SK-N-SH treated with all-trans-retinoic acid at 6 μM for 48 hours (cell line): ENCODE measurements at regions not wholly inside any gene's neighbourhood (a gene's known extent, or its start where the extent isn't known, plus 50 kb on each side); places are given as distances from the start of the nearest gene placed in this dataset.

Experiments
- ATAC-seq: fragments of 200-7000 bp; cut with Tn5 transposase; 3 replicates; pipeline ENCODE4 v1.9.1; 2020; ENCODE audit warnings: mild to moderate bottlenecking, moderate library complexity
- ARNTL ChIP-seq: fragments of 450-650 bp; formaldehyde crosslinking; IDR thresholded peaks from 2 replicates; pipeline ENCODE4 v1.5.0; 2020; ENCODE audit warnings: low read depth, mild to moderate bottlenecking, moderate library complexity, borderline replicate concordance
- CSDC2 ChIP-seq: fragments of 250-450 bp; sonication (Bioruptor Pico); IDR thresholded peaks from 2 replicates; pipeline ENCODE4 v1.5.0; 2020; ENCODE audit warnings: mild to moderate bottlenecking, moderate library complexity
- CSRNP3 ChIP-seq: fragments of 250-450 bp; sonication (Bioruptor Pico); IDR thresholded peaks from 2 replicates; pipeline ENCODE4 v1.5.1; 2021; ENCODE audit warnings: mild to moderate bottlenecking, moderate library complexity
- ESRRG ChIP-seq: fragments of 250-450 bp; sonication (Bioruptor Pico); IDR thresholded peaks from 2 replicates; pipeline ENCODE4 v1.6.1; 2021; ENCODE audit warnings: mild to moderate bottlenecking
- GLIS3 ChIP-seq: fragments of 250-450 bp; sonication (Bioruptor Pico); IDR thresholded peaks from 2 replicates; pipeline ENCODE4 v1.5.0; 2020; ENCODE audit warnings: mild to moderate bottlenecking, moderate library complexity
- ISL1 ChIP-seq: fragments of 250-450 bp; sonication (Bioruptor Pico); IDR thresholded peaks from 2 replicates; pipeline ENCODE4 v2.1.2; 2022; ENCODE audit warnings: mild to moderate bottlenecking, moderate library complexity
- OSR1 ChIP-seq: fragments of 250-450 bp; sonication (Bioruptor Pico); IDR thresholded peaks from 2 replicates; pipeline ENCODE4 v1.8.0; 2022; ENCODE audit warnings: moderate library complexity, mild to moderate bottlenecking, inconsistent platforms
- PATZ1 ChIP-seq: fragments of 250-450 bp; sonication (Bioruptor Pico); IDR thresholded peaks from 2 replicates; pipeline ENCODE4 v1.8.0; 2020; ENCODE audit warnings: mild to moderate bottlenecking, moderate library complexity, borderline replicate concordance
- RARB ChIP-seq: fragments of 250-450 bp; sonication (Bioruptor Pico); IDR thresholded peaks from 2 replicates; pipeline ENCODE4 v1.8.0; 2021; ENCODE audit warnings: mild to moderate bottlenecking, moderate library complexity
- SNAI2 ChIP-seq: fragments of 250-450 bp; sonication (Bioruptor Pico); IDR thresholded peaks from 2 replicates; pipeline ENCODE4 v1.5.0; 2020; ENCODE audit warnings: mild to moderate bottlenecking, moderate library complexity
- TCF4 ChIP-seq: fragments of 250-450 bp; sonication (Bioruptor Pico); IDR thresholded peaks from 2 replicates; pipeline ENCODE4 v1.8.0; 2021; ENCODE audit warnings: mild to moderate bottlenecking, moderate library complexity, borderline replicate concordance
- TOX ChIP-seq: fragments of 250-450 bp; sonication (Bioruptor Pico); IDR thresholded peaks from 2 replicates; pipeline ENCODE4 v1.8.0; 2021; ENCODE audit warnings: mild to moderate bottlenecking, moderate library complexity, borderline replicate concordance
- TSHZ2 ChIP-seq: fragments of 250-450 bp; sonication (Bioruptor Pico); IDR thresholded peaks from 2 replicates; pipeline ENCODE4 v1.5.0; 2020; ENCODE audit warnings: mild to moderate bottlenecking, moderate library complexity
- ZC3H10 ChIP-seq: fragments of 250-450 bp; sonication (Bioruptor Pico); IDR thresholded peaks from 2 replicates; pipeline ENCODE4 v1.5.1; 2021; ENCODE audit warnings: mild to moderate bottlenecking, moderate library complexity
- ZFP3 ChIP-seq: fragments of 250-450 bp; sonication (Bioruptor Pico); IDR thresholded peaks from 2 replicates; pipeline ENCODE4 v1.5.0; 2020; ENCODE audit warnings: mild to moderate bottlenecking, moderate library complexity
- ZFP30 ChIP-seq: fragments of 450-650 bp; formaldehyde crosslinking; IDR thresholded peaks from 2 replicates; pipeline ENCODE4 v1.5.0; 2022; ENCODE audit warnings: mild to moderate bottlenecking, moderate library complexity
- ZNF8 ChIP-seq: fragments of 450-650 bp; formaldehyde crosslinking; IDR thresholded peaks from 2 replicates; pipeline ENCODE4 v1.5.0; 2020; ENCODE audit warnings: mild to moderate bottlenecking, moderate library complexity

GRCh38 chr4:60173103-60173502, 1027.0 kb upstream of the ADGRL3 start:
- TF ChIP-seq TSHZ2 (CRISPR knock-in tag) (no peak), RARB (CRISPR knock-in tag) (no peak), OSR1 (CRISPR knock-in tag) (no peak)
- ATAC-seq, result no peak

GRCh38 chr4:60173718-60174117, 1026.4 kb upstream of the ADGRL3 start:
- no peak for TF ChIP-seq ISL1 (CRISPR knock-in tag)
- no peak for ATAC-seq

- ATAC-seq, result no peak
These were observed 1024.9 kb upstream of the ADGRL3 start for GRCh38 chr4:60175241-60175640.

GRCh38 chr4:60187428-60187827, 1012.7 kb upstream of the ADGRL3 start:
- ATAC-seq, result no peak

More at GRCh38 chr4:60175241-60175640, 1024.9 kb upstream of the ADGRL3 start:
- TF ChIP-seq PATZ1, result no peak
- TF ChIP-seq SNAI2 (CRISPR knock-in tag), result no peak
- no peak for TF ChIP-seq OSR1 (CRISPR knock-in tag)
- TF ChIP-seq ZFP3 (CRISPR knock-in tag), result no peak
- TF ChIP-seq TCF4 (CRISPR knock-in tag), result no peak
- no peak for TF ChIP-seq ISL1 (CRISPR knock-in tag)

GRCh38 chr4:60189286-60189685, 1010.8 kb upstream of the ADGRL3 start:
- no peak for TF ChIP-seq TOX
- TF ChIP-seq CSRNP3 (CRISPR knock-in tag), result no peak
- no peak for TF ChIP-seq ZFP3 (CRISPR knock-in tag)
- no peak for TF ChIP-seq ZNF8 (CRISPR knock-in tag)
- no peak for TF ChIP-seq ISL1 (CRISPR knock-in tag)
- TF ChIP-seq ZC3H10, result no peak
- no peak for TF ChIP-seq SNAI2 (CRISPR knock-in tag)
- TF ChIP-seq CSDC2 (CRISPR knock-in tag), result no peak
- TF ChIP-seq ESRRG (CRISPR knock-in tag), result no peak
- no peak for ATAC-seq

More at GRCh38 chr4:60187428-60187827, 1012.7 kb upstream of the ADGRL3 start:
- no peak for TF ChIP-seq ARNTL (CRISPR knock-in tag)
- TF ChIP-seq CSRNP3 (CRISPR knock-in tag), result no peak
- TF ChIP-seq GLIS3 (CRISPR knock-in tag), result no peak
- no peak for TF ChIP-seq RARB (CRISPR knock-in tag)
- no peak for TF ChIP-seq ZFP30 (CRISPR knock-in tag)
- no peak for TF ChIP-seq ZFP3 (CRISPR knock-in tag)
- no peak for TF ChIP-seq ZC3H10
- TF ChIP-seq, all 23 proteins: peak for 0

- ATAC-seq, result no peak
- no peak for TF ChIP-seq ESRRG (CRISPR knock-in tag)
These were observed 1005.9 kb upstream of the ADGRL3 start for GRCh38 chr4:60194214-60194613.
